OCI-LY3 (cell line): ENCODE measurements at regions not wholly inside any gene's neighbourhood (a gene's known extent, or its start where the extent isn't known, plus 50 kb on each side); places are given as distances from the start of the nearest gene placed in this dataset.

Experiments used
- EZH2phosphoT487 ChIP-seq: fragments of 200-600 bp; shearing (Covaris generic); IDR thresholded peaks from 2 replicates; pipeline ENCODE4 v1.6.1; 2018; ENCODE audit warnings: antibody characterized with exemption, mixed run types, low read depth
- TF ChIP-seq, protein P1 (sequence below): fragments of 200-600, 300-600 bp; sonication (generic); IDR thresholded peaks from 2 replicates; pipeline ENCODE4 v1.5.1; 2014; ENCODE audit warnings: antibody characterized with exemption, low read length, low read depth

DNA sequence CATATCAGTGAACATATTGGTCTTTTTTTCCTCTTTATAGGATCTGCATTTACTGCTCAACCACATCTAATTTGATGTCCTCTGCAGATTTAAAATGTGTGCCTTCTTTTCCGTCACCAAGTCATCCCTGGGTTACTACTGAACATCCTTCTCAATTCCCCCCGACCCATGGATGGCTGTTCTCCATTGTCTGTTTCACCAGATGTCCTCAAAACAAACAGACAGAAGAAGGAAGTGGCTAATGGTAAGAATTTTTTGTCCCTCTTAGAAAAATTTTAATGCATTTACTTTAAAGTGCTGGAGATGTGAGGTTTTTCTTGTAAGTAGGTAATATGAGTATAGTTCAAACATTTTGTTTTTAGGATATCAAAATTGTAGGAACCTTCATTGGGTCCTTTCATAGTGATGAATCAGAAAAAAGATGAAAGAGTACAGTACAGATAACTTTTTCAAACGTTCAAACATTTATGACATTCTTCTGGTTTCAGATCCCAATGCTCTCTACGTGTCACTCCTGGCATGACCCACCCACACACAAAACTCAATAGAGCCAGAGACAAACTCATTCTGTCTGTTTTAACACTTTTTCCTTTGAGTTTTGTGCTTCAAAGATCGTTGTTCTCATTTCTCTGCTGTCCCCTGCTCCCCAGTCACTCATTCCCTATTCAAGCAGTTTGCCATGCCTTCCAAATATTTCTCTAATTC lies 276.4 kb downstream of the PRL start:
- TF ChIP-seq, protein P1, sequence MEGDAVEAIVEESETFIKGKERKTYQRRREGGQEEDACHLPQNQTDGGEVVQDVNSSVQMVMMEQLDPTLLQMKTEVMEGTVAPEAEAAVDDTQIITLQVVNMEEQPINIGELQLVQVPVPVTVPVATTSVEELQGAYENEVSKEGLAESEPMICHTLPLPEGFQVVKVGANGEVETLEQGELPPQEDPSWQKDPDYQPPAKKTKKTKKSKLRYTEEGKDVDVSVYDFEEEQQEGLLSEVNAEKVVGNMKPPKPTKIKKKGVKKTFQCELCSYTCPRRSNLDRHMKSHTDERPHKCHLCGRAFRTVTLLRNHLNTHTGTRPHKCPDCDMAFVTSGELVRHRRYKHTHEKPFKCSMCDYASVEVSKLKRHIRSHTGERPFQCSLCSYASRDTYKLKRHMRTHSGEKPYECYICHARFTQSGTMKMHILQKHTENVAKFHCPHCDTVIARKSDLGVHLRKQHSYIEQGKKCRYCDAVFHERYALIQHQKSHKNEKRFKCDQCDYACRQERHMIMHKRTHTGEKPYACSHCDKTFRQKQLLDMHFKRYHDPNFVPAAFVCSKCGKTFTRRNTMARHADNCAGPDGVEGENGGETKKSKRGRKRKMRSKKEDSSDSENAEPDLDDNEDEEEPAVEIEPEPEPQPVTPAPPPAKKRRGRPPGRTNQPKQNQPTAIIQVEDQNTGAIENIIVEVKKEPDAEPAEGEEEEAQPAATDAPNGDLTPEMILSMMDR: no peak
- no peak for TF ChIP-seq EZH2phosphoT487
